ENCODE measurements at regions not wholly inside any gene's neighbourhood (a gene's known extent, or its start where the extent isn't known, plus 50 kb on each side); places are given as distances from the start of the nearest gene placed in this dataset.

- no peaks in the 10 kb centered on the region for H3K9me3 ChIP-seq
- H3K36me3 ChIP-seq (replicated peaks in 1 of 2; ENCODE audit: control insufficient read depth in 1 of 2, insufficient read depth in 2 of 2, low read length in 1 of 2) = no peaks in the 10 kb centered on the region
- no peaks in the 10 kb centered on the region for H3F3A ChIP-seq (replicated peaks; ENCODE audit: insufficient read depth)
- no peak overlapping the region for H3K9ac ChIP-seq
- no peak overlapping the region for H3K4me2 ChIP-seq
- H3K4me1 ChIP-seq (ENCODE audit: control insufficient read depth in 1 of 2, insufficient read depth in 2 of 2, low read depth in 1 of 2, low read length in 1 of 2) = no peaks in the 10 kb centered on the region
- no peak overlapping the region for H3K27ac ChIP-seq (ENCODE audit: low read depth in 2 of 2, low read length in 1 of 2)
- no peak overlapping the region for H2AFZ ChIP-seq (ENCODE audit: low read depth)
- TF ChIP-seq TCF12 (IDR thresholded peaks at IDR 0.05) (no peak), GATA2 (CRISPR knock-in tag; IDR thresholded peaks at IDR 0.05) (no peak), ELF1 (IDR thresholded peaks at IDR 0.05) (no peak), MAX (IDR thresholded peaks at IDR 0.05; ENCODE audit: low read depth) (no peak), MXI1 (IDR thresholded peaks at IDR 0.05; ENCODE audit: low read depth, low read length) (no peak), SIN3A (IDR thresholded peaks at IDR 0.05; ENCODE audit: borderline replicate concordance, low read depth, low read length) (no peak), EZH2phosphoT487 (IDR thresholded peaks at IDR 0.05; ENCODE audit: borderline replicate concordance, low read depth) (no peak), USF1 (IDR thresholded peaks at IDR 0.05; ENCODE audit: borderline replicate concordance, low read depth) (no peak), REST (IDR thresholded peaks at IDR 0.05; ENCODE audit: low read depth, low read length) (no peak), EP300 (IDR thresholded peaks at IDR 0.05; ENCODE audit: borderline replicate concordance in 1 of 2, low read depth in 1 of 2, low read length in 1 of 2) (no peak), NRF1 (IDR thresholded peaks at IDR 0.05; ENCODE audit: low read depth, low read length) (no peak), TAF1 (IDR thresholded peaks at IDR 0.05; ENCODE audit: borderline replicate concordance, low read depth, low read length) (no peak), RFX5 (IDR thresholded peaks at IDR 0.05; ENCODE audit: low read length) (no peak)
- 34% methylated on average over 10 of the region's 14 CpGs for WGBS (ENCODE audit: low lambda C conversion rate)
- no peaks in the 10 kb centered on the region for H4K20me1 ChIP-seq (ENCODE audit: insufficient read depth)
- H3K27me3 ChIP-seq (ENCODE audit: insufficient read depth) = no peaks in the 10 kb centered on the region
- ChIA-PET CTCF (no interaction called here), POLR2A (no interaction called here)
- no peaks in the 10 kb centered on the region for H3K9me2 ChIP-seq
- no peaks in the 10 kb centered on the region for H3K79me2 ChIP-seq (ENCODE audit: insufficient read depth)
- DNase-seq = no peak
- H3K4me3 ChIP-seq (ENCODE audit: low read depth in 2 of 2, low read length in 1 of 2) = no peak overlapping the region
Observed at GRCh38 chr15:25179673-25180511, 225.1 kb downstream of the SNRPN start.
